Esophagus muscularis mucosa (tissue), 3 donors: ENCODE measurements at regions not wholly inside any gene's neighbourhood (a gene's known extent, or its start where the extent isn't known, plus 50 kb on each side); places are given as distances from the start of the nearest gene placed in this dataset.

Experiments used
- EP300 ChIP-seq: sonication (generic); formaldehyde crosslinking; IDR thresholded peaks from one replicate; pipeline ENCODE4 v1.6.1; 2017; ENCODE audit warnings: antibody characterized with exemption
- TF ChIP-seq, protein P1 (sequence below), 3 experiments: fragments of 200-600 bp in 2 of 3; fragments of 450-650 bp in 1 of 3; sonication (generic) in 2 of 3; IDR thresholded peaks; one replicate each; pipeline ENCODE4 v1.5.1; 2017 to 2019; ENCODE audit warnings: antibody characterized with exemption in 3 of 3, mild to moderate bottlenecking in 2 of 3, moderate library complexity in 1 of 3

DNA sequence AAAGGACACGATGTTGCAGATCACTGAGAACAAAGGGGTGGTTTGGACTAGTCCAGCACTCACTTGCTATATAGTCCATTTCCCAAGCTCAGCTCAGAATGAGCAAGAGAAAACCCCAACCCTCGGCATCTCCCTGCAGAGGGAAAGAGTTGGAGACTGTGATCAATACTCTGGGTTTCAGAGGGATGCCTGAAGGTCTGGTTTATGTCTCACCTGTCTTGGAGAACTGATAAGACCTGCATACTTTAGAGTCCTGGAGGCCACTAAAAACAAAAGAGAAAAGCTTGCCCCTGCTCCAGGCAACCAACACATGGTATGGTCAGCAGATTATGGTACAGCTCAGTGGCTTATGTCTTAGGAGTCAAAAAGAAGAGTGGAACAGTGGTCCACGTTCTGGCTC is 1006.9 kb downstream of the CDH9 start:
- TF ChIP-seq, protein P1, sequence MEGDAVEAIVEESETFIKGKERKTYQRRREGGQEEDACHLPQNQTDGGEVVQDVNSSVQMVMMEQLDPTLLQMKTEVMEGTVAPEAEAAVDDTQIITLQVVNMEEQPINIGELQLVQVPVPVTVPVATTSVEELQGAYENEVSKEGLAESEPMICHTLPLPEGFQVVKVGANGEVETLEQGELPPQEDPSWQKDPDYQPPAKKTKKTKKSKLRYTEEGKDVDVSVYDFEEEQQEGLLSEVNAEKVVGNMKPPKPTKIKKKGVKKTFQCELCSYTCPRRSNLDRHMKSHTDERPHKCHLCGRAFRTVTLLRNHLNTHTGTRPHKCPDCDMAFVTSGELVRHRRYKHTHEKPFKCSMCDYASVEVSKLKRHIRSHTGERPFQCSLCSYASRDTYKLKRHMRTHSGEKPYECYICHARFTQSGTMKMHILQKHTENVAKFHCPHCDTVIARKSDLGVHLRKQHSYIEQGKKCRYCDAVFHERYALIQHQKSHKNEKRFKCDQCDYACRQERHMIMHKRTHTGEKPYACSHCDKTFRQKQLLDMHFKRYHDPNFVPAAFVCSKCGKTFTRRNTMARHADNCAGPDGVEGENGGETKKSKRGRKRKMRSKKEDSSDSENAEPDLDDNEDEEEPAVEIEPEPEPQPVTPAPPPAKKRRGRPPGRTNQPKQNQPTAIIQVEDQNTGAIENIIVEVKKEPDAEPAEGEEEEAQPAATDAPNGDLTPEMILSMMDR (IDR thresholded peaks at IDR 0.05): no peak
- TF ChIP-seq EP300: no peak
